ENCODE measurements at regions not wholly inside any gene's neighbourhood (a gene's known extent, or its start where the extent isn't known, plus 50 kb on each side); places are given as distances from the start of the nearest gene placed in this dataset.

DNA sequence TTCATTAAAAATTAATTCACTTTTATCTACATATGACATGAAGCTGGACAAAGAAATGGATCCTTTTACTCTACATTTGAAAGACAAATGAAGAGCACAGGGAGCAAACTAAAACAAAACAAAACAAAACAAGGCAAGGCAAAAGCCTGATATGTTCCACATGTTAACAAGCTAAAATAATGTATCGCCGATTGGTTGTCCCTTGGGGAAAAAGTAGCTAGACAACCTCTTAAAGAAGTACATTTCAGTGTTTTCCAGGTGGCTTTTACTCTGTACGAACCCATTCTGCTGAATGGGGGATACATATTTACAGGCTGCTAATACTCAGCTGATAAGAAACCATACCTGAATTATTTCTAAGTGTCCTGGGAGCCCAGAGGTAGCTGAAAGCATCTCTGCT, 493.0 kb upstream of the TBL1XR1 start:
- no peak for TF ChIP-seq EZH2phosphoT487 (IDR thresholded peaks at IDR 0.05; ENCODE audit: borderline replicate concordance, low read length)
- TF ChIP-seq, protein P1, sequence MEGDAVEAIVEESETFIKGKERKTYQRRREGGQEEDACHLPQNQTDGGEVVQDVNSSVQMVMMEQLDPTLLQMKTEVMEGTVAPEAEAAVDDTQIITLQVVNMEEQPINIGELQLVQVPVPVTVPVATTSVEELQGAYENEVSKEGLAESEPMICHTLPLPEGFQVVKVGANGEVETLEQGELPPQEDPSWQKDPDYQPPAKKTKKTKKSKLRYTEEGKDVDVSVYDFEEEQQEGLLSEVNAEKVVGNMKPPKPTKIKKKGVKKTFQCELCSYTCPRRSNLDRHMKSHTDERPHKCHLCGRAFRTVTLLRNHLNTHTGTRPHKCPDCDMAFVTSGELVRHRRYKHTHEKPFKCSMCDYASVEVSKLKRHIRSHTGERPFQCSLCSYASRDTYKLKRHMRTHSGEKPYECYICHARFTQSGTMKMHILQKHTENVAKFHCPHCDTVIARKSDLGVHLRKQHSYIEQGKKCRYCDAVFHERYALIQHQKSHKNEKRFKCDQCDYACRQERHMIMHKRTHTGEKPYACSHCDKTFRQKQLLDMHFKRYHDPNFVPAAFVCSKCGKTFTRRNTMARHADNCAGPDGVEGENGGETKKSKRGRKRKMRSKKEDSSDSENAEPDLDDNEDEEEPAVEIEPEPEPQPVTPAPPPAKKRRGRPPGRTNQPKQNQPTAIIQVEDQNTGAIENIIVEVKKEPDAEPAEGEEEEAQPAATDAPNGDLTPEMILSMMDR (conservative IDR thresholded peaks at IDR 0.05; ENCODE audit: low read depth, low read length) = no peak

All from PC-3 (cell line).